HG02571 (cell line): ENCODE measurements at regions not wholly inside any gene's neighbourhood (a gene's known extent, or its start where the extent isn't known, plus 50 kb on each side); places are given as distances from the start of the nearest gene placed in this dataset.
"Not testable (repeated sequence)": the region's sequence is repeated elsewhere in the genome, so short reads cannot be mapped to it uniquely, and the experiment has no call there.

Experiments
- ATAC-seq: cut with Tn5 transposase; IDR thresholded peaks from one replicate; pipeline ENCODE4 v1.9.1; 2021; ENCODE audit warnings: mild to moderate bottlenecking, moderate library complexity; ENCODE audit not compliant: unreplicated experiment

- no peak for ATAC-seq
Observed at GRCh38 chr21:35982717-35983116, 77.6 kb downstream of the SETD4 start.

- no peak for ATAC-seq
Observed at GRCh38 chr21:35981514-35982070, 78.7 kb downstream of the SETD4 start.

GRCh38 chr21:35980821-35981220, 79.5 kb downstream of the SETD4 start:
- no peak for ATAC-seq

- ATAC-seq, result not testable (repeated sequence)
Observed at GRCh38 chr21:35977860-35978259, 82.5 kb downstream of the SETD4 start.

DNA sequence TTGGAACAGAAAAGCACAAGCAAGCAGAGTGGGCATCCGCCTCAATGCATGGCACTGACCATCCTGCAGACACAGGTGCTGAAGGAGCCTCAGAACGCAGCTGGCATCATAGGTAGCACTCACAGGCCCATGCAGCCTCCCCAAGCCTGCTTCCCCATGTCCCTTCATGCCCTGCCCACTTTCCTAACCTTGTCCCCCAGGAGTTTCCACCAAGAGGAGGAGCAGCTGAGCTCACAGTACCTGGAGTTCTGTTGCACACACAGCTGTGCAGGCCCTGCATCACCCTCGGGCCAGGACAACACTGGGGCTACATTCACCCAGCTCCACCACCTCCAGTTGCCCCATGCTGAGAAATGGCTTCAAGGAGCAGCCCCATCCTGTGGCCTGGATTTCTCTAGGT, 83.4 kb downstream of the SETD4 start:
- no peak for ATAC-seq

DNA sequence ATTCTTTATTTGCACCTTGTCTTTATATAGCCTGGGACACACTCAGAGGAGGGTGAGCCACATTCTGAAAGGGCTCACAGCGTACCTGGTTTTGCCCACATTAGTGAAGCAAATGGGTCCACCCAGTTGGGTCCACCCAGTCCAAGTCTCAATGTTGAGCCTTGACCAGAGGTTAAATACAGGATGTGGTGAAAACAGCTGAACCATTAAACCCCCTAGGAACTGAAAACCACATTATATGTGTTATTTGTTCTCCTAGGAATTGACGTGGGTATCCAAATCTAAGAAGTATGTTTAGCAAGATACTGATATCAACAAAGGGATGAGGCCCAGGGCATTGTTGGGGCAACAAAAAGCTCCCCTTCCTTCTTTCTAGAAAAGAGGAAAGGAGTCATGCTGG, 83.8 kb downstream of the SETD4 start:
- ATAC-seq, result no peak

DNA sequence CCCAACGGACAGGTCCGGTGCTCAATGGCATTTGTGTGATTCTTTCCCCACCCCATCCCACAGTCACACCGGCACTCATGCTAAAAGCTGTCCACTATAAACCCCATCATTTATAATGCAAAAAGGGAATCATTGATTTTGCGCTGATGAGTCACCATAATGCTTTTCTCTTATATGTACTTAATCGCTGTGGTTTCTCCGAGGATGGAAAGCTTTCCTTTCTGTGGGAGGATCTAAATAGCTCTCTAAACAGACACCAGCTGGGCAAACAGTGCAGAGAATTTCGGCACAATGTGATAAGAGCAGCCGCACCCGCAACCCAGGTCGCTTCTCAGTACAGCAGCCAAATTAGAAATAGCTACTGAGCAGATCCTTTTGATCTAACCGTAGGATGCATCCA, 85.6 kb downstream of the SETD4 start:
- no peak for ATAC-seq

GRCh38 chr21:35971824-35972223, 88.5 kb downstream of the SETD4 start:
- ATAC-seq, result no peak

DNA sequence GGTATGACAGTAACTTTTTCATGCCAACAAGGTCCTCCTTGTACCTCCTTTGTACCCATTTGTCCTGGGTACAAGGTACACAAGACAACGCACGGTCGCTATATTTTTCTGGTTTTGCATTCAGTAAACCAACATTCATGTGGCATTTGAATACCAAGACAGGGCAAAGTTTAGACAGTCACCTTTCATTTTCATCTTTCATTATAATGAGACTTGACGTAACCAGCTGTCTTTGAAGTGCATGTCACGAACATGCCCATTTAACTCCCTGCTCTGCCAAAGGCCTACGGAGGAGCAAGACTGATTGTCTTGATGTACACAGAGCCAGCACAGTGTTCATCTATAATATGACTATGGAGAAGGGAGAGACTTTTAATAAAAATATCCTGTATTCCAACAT, 91.0 kb downstream of the SETD4 start:
- ATAC-seq, result no peak

DNA sequence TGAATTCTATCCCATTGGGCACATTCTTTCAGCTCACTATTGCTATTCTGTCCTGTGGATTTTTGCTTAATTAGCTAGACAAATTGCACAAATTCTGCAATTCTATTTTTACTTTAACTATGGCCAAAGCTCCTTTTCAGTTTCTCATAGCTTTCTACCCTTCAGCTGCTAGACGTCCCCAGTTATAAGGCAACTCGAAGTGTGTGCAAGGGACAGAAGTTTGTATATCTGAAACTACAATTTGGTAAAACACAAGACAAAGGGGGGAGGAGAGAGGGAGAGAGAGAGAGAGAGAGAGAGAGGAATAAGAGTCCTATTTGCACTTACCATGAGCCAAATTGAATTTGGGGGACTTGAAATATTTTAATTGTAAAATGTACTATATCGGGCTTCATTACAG, 91.8 kb downstream of the SETD4 start:
- no peak for ATAC-seq

DNA sequence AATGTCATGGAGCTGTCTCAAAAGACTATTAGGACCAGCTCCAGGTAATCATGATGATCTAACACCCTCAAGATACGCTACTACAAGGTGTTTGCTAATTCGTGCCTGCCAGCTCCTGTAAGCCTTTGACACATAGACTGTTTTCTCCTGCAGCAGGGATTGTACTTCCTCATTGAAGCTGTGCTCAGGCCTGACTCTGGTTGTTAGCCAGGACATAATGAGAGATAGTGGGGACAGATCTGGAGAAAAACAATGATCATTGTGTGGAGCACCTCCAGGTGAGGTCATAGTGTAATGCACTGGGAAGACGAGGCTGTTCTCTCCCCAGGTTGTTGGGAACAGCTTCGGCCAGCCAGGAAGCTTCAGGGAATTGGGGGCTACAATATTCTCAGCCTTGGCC, 94.6 kb downstream of the SETD4 start:
- no peak for ATAC-seq

- no peak for ATAC-seq
Observed at GRCh38 chr21:35963920-35964451, 96.3 kb downstream of the SETD4 start.

- ATAC-seq, result no peak
Observed at GRCh38 chr21:35962917-35963316, 97.4 kb downstream of the SETD4 start.

GRCh38 chr21:35954066-35954465, 106.3 kb downstream of the SETD4 start:
- no peak for ATAC-seq

GRCh38 chr21:35953597-35953996, 106.7 kb downstream of the SETD4 start:
- ATAC-seq, result no peak

DNA sequence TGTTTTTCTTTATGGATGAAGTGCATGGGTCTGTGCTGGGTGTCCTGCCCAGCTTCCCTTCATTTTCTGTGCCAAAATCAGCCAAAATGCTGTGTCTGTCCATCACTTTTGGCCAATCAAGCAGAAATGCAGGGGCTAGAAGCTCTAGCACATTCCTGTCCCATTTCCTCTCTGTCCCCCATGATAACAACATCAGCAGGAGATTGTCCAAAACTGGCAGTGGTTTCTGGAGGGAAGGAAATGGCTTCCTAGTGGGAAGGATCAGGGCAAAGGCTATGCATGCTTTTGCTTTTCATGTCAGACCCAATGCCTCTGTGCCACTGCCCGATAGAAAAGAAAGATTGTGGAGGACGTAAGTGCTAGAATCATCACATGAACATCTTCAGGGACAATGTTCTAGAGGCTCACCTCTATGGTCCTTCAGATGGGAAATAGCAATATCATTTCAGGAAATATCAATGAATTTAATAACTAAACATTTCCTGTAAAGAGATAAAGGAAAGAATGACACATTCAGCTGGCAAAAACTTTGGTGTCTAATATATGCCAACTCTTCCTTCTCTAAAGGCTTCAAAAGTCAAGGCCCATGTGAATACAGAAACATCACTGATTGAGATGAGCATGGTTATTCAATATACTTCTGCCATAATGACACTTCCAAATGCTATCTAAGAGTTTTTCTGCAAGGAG, 107.5 kb downstream of the SETD4 start:
- no peak for ATAC-seq

DNA sequence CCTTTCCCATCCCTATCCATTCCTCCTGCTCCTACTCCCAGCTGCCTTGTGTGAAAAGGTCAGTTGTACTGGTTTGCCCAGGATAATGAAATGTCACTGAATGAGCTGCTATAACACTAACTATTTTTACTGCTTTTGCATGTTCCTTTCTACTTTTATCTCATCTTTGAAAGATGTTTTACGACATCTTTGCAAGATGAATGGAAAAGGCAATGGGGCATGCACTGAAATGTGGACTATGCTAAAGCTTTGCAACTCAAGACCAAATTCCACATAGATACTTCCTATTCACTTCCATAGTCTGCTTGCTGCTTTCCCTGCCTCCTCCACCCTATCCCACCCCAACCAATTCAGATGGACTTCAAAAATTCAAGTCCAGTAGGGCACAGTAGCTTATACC, 111.3 kb downstream of the SETD4 start:
- no peak for ATAC-seq

GRCh38 chr21:35945089-35945671, 115.1 kb downstream of the SETD4 start:
- no peak for ATAC-seq

DNA sequence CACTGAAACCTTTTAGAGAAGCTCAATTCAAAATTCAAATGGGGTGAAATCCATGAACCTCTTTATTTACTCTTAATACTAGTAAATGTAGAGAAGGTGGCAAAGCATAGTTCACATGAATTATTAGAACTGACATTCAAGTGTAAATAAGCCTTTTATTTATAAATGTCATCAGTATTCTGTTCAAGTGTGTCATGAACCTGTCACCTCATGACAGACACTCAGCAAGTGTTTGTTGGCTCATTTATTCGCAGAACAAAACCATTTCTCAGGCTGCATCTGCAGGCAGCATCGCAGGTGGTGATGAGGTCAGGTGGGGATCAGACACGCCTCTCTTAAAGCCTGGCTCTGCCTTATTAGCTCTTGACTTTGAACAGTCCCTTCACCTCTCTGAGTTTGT, 116.6 kb downstream of the SETD4 start:
- no peak for ATAC-seq

DNA sequence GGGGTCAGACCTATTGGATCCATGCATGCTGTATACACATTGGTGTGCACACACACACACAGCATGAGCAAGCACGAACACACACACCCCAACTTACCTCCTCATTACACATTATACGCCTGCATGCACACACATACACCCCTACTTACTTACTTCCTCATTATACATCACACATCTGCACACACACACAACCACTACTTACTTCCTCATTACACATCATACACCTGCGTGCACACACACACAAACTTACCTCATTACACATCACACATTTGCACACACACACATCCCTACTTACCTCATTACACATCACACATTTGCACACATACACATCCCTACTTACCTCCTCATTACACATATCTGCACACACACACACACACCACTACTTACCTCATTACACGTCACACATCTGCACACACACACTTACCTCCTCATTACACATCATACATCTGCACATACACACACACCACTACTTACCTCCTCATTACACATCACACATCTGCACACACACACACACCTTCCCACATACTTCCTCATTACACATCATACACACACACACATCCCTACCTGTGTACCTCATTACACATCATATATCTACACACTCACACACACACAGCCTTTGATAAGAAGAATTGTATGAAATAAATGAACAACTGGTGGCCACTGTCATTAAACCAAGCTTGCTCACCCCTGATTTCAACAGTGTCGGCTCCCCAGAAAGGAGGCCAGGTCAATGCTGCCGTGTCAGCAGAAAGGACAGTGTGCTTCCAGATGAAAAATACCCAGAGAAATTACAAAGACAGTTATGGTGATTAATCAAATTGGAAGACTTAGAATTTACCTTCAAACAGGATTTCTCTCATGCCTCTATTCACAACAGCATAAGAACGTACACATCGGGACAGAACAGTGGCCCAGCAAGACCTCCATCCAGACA, 117.8 kb downstream of the SETD4 start:
- no peak for ATAC-seq
